H1 (cell line): ENCODE measurements at regions not wholly inside any gene's neighbourhood (a gene's known extent, or its start where the extent isn't known, plus 50 kb on each side); places are given as distances from the start of the nearest gene placed in this dataset.

Experiments used
- CHD2 ChIP-seq: IDR thresholded peaks from 2 replicates; pipeline ENCODE4 v1.6.1; 2012; ENCODE audit warnings: low read length, improper control_type of control experiment
- CREB1 ChIP-seq: IDR thresholded peaks from 2 replicates; pipeline ENCODE4 v1.6.1; 2012; ENCODE audit warnings: inconsistent platforms
- GTF2F1 ChIP-seq: IDR thresholded peaks from 2 replicates; pipeline ENCODE4 v1.6.1; 2012; ENCODE audit warnings: low read depth, low read length, improper control_type of control experiment, borderline replicate concordance
- POLR2A ChIP-seq, 2 experiments: IDR thresholded peaks; 1 replicate in 1 of 2; 2 replicates in 1 of 2; pipeline ENCODE4 v1.6.1; 2011; ENCODE audit warnings: low read depth in 2 of 2, low read length in 2 of 2, mild to moderate bottlenecking in 2 of 2; ENCODE audit errors: control extremely low read depth in 1 of 2
- POLR2AphosphoS5 ChIP-seq: IDR thresholded peaks from 2 replicates; pipeline ENCODE4 v1.6.1; 2011; ENCODE audit warnings: low read depth, low read length
- SIN3A ChIP-seq, 2 experiments: IDR thresholded peaks in 1 of 2; conservative IDR thresholded peaks in 1 of 2; 2 replicates each; pipeline ENCODE4 v1.6.1; 2011 to 2012; ENCODE audit warnings: low read length in 2 of 2, improper control_type of control experiment in 1 of 2, low read depth in 1 of 2, mild to moderate bottlenecking in 1 of 2
- TEAD4 ChIP-seq: IDR thresholded peaks from 2 replicates; pipeline ENCODE4 v1.6.1; 2012; ENCODE audit warnings: low read depth, low read length, inconsistent platforms, mixed read lengths
- YY1 ChIP-seq: IDR thresholded peaks from 2 replicates; pipeline ENCODE4 v1.6.1; 2011; ENCODE audit warnings: low read depth, mild to moderate bottlenecking, low read length
- TF ChIP-seq, protein P1 (sequence below), 3 experiments: IDR thresholded peaks; 1 replicate in 2 of 3; 2 replicates in 1 of 3; pipeline versions ENCODE4 v1.5.1 to v1.6.1; 2011; ENCODE audit warnings: low read length in 3 of 3, mild to moderate bottlenecking in 3 of 3, inconsistent platforms in 2 of 3, low read depth in 1 of 3, moderate library complexity in 1 of 3; ENCODE audit not compliant: insufficient read depth in 1 of 3; ENCODE audit errors: control extremely low read depth in 1 of 3
- TF ChIP-seq, protein P2 (sequence below): IDR thresholded peaks from 2 replicates; pipeline ENCODE4 v1.6.1; 2012; ENCODE audit warnings: low read length, inconsistent platforms

DNA sequence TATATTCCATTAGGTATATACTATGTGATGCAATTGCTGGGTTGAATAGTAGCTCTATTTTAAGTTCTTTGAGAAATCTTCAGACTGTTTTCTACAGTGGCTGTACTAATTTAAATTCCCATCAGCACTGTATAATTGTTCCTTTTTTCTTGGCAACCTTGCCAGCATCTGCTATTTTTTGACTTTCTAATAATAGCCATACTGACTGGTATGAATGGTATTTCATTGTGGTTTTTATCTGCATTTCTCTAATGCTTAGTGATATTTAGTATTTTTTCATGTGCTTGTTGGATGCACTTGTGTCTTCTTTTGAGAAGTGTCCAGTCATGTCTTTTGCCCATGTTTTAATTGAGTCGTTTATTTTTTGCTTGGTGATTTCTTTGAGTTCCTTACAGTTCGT, 145.1 kb upstream of the PLSCR5 start:
- TF ChIP-seq POLR2AphosphoS5, result no peak
- TF ChIP-seq, protein P1, sequence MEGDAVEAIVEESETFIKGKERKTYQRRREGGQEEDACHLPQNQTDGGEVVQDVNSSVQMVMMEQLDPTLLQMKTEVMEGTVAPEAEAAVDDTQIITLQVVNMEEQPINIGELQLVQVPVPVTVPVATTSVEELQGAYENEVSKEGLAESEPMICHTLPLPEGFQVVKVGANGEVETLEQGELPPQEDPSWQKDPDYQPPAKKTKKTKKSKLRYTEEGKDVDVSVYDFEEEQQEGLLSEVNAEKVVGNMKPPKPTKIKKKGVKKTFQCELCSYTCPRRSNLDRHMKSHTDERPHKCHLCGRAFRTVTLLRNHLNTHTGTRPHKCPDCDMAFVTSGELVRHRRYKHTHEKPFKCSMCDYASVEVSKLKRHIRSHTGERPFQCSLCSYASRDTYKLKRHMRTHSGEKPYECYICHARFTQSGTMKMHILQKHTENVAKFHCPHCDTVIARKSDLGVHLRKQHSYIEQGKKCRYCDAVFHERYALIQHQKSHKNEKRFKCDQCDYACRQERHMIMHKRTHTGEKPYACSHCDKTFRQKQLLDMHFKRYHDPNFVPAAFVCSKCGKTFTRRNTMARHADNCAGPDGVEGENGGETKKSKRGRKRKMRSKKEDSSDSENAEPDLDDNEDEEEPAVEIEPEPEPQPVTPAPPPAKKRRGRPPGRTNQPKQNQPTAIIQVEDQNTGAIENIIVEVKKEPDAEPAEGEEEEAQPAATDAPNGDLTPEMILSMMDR (IDR thresholded peaks at IDR 0.05; ENCODE audit: control extremely low read depth in 1 of 3, insufficient read depth in 1 of 3, low read depth in 1 of 3, low read length in 3 of 3), result no peak
- no peak for TF ChIP-seq SIN3A (conservative IDR thresholded peaks at IDR 0.05 in 1 of 2, IDR thresholded peaks at IDR 0.05 in 1 of 2; ENCODE audit: low read depth in 1 of 2, low read length in 2 of 2)
- no peak for TF ChIP-seq GTF2F1
- TF ChIP-seq TEAD4, result no peak
- no peak for TF ChIP-seq YY1
- no peak for TF ChIP-seq CHD2
- no peak for TF ChIP-seq POLR2A (IDR thresholded peaks at IDR 0.05; ENCODE audit: control extremely low read depth in 1 of 2, low read depth in 2 of 2, low read length in 2 of 2)
- TF ChIP-seq, protein P2, sequence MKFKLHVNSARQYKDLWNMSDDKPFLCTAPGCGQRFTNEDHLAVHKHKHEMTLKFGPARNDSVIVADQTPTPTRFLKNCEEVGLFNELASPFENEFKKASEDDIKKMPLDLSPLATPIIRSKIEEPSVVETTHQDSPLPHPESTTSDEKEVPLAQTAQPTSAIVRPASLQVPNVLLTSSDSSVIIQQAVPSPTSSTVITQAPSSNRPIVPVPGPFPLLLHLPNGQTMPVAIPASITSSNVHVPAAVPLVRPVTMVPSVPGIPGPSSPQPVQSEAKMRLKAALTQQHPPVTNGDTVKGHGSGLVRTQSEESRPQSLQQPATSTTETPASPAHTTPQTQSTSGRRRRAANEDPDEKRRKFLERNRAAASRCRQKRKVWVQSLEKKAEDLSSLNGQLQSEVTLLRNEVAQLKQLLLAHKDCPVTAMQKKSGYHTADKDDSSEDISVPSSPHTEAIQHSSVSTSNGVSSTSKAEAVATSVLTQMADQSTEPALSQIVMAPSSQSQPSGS, result no peak
- no peak for TF ChIP-seq CREB1
